ENCODE measurements at regions not wholly inside any gene's neighbourhood (a gene's known extent, or its start where the extent isn't known, plus 50 kb on each side); places are given as distances from the start of the nearest gene placed in this dataset.

GRCh38 chr9:88819476-88819875 is 171.8 kb upstream of the S1PR3 start:
- H2BK120ac ChIP-seq (replicated peaks; ENCODE audit: low read depth, low read length), result no peak overlapping the region
- no peaks in the 10 kb centered on the region for H3K36me3 ChIP-seq (ENCODE audit: control insufficient read depth in 2 of 4, insufficient read depth in 4 of 4, low read length in 3 of 4)
- H3K18ac ChIP-seq (ENCODE audit: extremely low read depth, low read length), result no peak overlapping the region
- no peaks in the 10 kb centered on the region for H3K9me3 ChIP-seq (ENCODE audit: insufficient read depth in 2 of 2, low read depth in 1 of 2, low read length in 1 of 2)
- ChIA-PET CTCF (ENCODE audit: partially characterized antibody) (no interaction called here), POLR2A (ENCODE audit: partially characterized antibody) (no interaction called here)
- H2BK20ac ChIP-seq (ENCODE audit: low read length), result no peak overlapping the region
- H2BK5ac ChIP-seq (ENCODE audit: low read depth, low read length), result no peak overlapping the region
- H3K9ac ChIP-seq (replicated peaks in 1 of 4; ENCODE audit: extremely low read depth in 1 of 4, low read depth in 3 of 4, low read length in 3 of 4), result no peak overlapping the region
- 85% methylated on average over 2 of the region's 2 CpGs; no CpG with 5 or more reads in 1 of the 2 experiments for WGBS, 2 experiments (ENCODE audit: extremely low coverage in 1 of 2, insufficient coverage in 1 of 2, insufficient read length in 1 of 2, insufficient replicate concordance in 2 of 2, low coverage in 1 of 2, low lambda C conversion rate in 2 of 2, missing lambda C conversion rate in 1 of 2)
- no peak overlapping the region for H3K4ac ChIP-seq (replicated peaks; ENCODE audit: insufficient read length, low read depth, low read length)
- no peaks in the 10 kb centered on the region for H3K79me2 ChIP-seq (ENCODE audit: control insufficient read depth in 1 of 2, insufficient read depth in 2 of 2, low read length in 2 of 2)
- 0 out of 2 replicates have a peak, but pooled peaks cover 1% of the 10 kb centered on the region for H3K23me2 ChIP-seq (ENCODE audit: low read depth, low read length)
- FAIRE-seq (no peak), DNase-seq (ENCODE audit: low read depth in 1 of 2, low spot score in 2 of 2) (no peak)
- no peak overlapping the region for H3K14ac ChIP-seq (ENCODE audit: insufficient read length)
- no peak overlapping the region for H3K4me3 ChIP-seq (ENCODE audit: extremely low read depth in 1 of 4, insufficient read depth in 2 of 4, low read depth in 3 of 4, low read length in 4 of 4)
- H2BK15ac ChIP-seq (ENCODE audit: low read length), result no peak overlapping the region
- no peak overlapping the region for H4K91ac ChIP-seq (replicated peaks; ENCODE audit: insufficient read length, low read length)
- no peak overlapping the region for H2BK12ac ChIP-seq (ENCODE audit: low read depth, low read length)
- H3K27ac ChIP-seq (ENCODE audit: low read depth, low read length), result no peak overlapping the region
- TF ChIP-seq FOSL1 (IDR thresholded peaks at IDR 0.05; ENCODE audit: insufficient read depth, low read depth, low read length) (no peak), CREB1 (IDR thresholded peaks at IDR 0.05) (no peak), CTBP2 (IDR thresholded peaks at IDR 0.05; ENCODE audit: borderline replicate concordance, insufficient read depth, insufficient read length, low read length) (no peak), EZH2 (IDR thresholded peaks at IDR 0.05; ENCODE audit: low read depth, low read length, severe bottlenecking) (no peak), RNF2 (IDR thresholded peaks at IDR 0.05; ENCODE audit: borderline replicate concordance, low read depth, low read length, missing control alignments, poor library complexity, severe bottlenecking) (no peak), JUN (IDR thresholded peaks at IDR 0.05; ENCODE audit: low read depth, low read length) (no peak), TAF7 (optimal IDR thresholded peaks at IDR 0.05; ENCODE audit: borderline replicate concordance, low read depth, low read length) (no peak), CBX5 (IDR thresholded peaks at IDR 0.05; ENCODE audit: low read depth, low read length) (no peak), BRCA1 (IDR thresholded peaks at IDR 0.05; ENCODE audit: low read depth, low read length) (no peak), SAP30 (IDR thresholded peaks at IDR 0.05; ENCODE audit: insufficient read depth, insufficient replicate concordance, low read length) (no peak), MAFK (IDR thresholded peaks at IDR 0.05; ENCODE audit: low read depth, low read length) (no peak), PHF8 (conservative IDR thresholded peaks at IDR 0.05; ENCODE audit: low read depth, low read length) (no peak)
- no peaks in the 10 kb centered on the region for H3K27me3 ChIP-seq (replicated peaks in 1 of 4; ENCODE audit: control insufficient read depth in 3 of 4, extremely low read depth in 1 of 4, insufficient read depth in 3 of 4, low read length in 3 of 4)
- no peak overlapping the region for H4K8ac ChIP-seq (ENCODE audit: extremely low read depth, insufficient read depth, low read length)
- no peak overlapping the region for H2AK5ac ChIP-seq (ENCODE audit: low read depth, low read length)
- H3K79me1 ChIP-seq (ENCODE audit: low read depth, low read length), result no peaks in the 10 kb centered on the region
- no peak overlapping the region for H3K23ac ChIP-seq (ENCODE audit: insufficient read length)
- no peaks in the 10 kb centered on the region for H4K20me1 ChIP-seq (replicated peaks in 1 of 2; ENCODE audit: control insufficient read depth in 1 of 2, insufficient read depth in 2 of 2, low read length in 2 of 2)
- no peak overlapping the region for H2AFZ ChIP-seq (ENCODE audit: low read length)
- H4K5ac ChIP-seq (ENCODE audit: insufficient read length, low read depth, low read length), result no peak overlapping the region
- no peak overlapping the region; a peak in 1 of 4 replicates for H3K4me2 ChIP-seq (ENCODE audit: insufficient read depth in 1 of 2, low read depth in 2 of 2, low read length in 2 of 2)
- peaks cover 6 to 10% (median 6%) of the 10 kb centered on the region in 4 experiments; a peak in 5 of 7 replicates for H3K4me1 ChIP-seq (replicated peaks in 1 of 4; ENCODE audit: control insufficient read depth in 3 of 4, insufficient read depth in 4 of 4, low read length in 3 of 4)
- no peak overlapping the region for H3K56ac ChIP-seq (replicated peaks; ENCODE audit: insufficient read length, low read depth, low read length)

Measured in H1 (cell line).